Left colon (tissue), 2 donors: ENCODE measurements at regions not wholly inside any gene's neighbourhood (a gene's known extent, or its start where the extent isn't known, plus 50 kb on each side); places are given as distances from the start of the nearest gene placed in this dataset.
A peak's percentile ranks its signal among the peaks of the same experiment; 100 is the strongest.
"Not testable (repeated sequence)": the region's sequence is repeated elsewhere in the genome, so short reads cannot be mapped to it uniquely, and the experiment has no call there.

Source experiments
- ATAC-seq: fragments of 200-7000 bp; cut with Tn5 transposase; one replicate; pipeline ENCODE4 v1.9.1; 2020; ENCODE audit warnings: mild to moderate bottlenecking, moderate library complexity
- DNase-seq, 2 donors: peaks; one replicate each; pipeline ENCODE4 v3.0.0-alpha.2; 2020
- intact Hi-C, 2 donors: fragments of 100-400 bp; cut with DNase I in 1 of 2; cut with micrococcal nuclease in 1 of 2; formaldehyde crosslinking; loops; one replicate each; pipeline versions ENCODE4 v1.11.2 to v1.14.0; 2022; cut with DNase I, micrococcal nuclease
- donor health status: DM: no; HTN: no; CAD: no.
- donor health status: DM: yes; HTN: yes; CAD: no.

DNA sequence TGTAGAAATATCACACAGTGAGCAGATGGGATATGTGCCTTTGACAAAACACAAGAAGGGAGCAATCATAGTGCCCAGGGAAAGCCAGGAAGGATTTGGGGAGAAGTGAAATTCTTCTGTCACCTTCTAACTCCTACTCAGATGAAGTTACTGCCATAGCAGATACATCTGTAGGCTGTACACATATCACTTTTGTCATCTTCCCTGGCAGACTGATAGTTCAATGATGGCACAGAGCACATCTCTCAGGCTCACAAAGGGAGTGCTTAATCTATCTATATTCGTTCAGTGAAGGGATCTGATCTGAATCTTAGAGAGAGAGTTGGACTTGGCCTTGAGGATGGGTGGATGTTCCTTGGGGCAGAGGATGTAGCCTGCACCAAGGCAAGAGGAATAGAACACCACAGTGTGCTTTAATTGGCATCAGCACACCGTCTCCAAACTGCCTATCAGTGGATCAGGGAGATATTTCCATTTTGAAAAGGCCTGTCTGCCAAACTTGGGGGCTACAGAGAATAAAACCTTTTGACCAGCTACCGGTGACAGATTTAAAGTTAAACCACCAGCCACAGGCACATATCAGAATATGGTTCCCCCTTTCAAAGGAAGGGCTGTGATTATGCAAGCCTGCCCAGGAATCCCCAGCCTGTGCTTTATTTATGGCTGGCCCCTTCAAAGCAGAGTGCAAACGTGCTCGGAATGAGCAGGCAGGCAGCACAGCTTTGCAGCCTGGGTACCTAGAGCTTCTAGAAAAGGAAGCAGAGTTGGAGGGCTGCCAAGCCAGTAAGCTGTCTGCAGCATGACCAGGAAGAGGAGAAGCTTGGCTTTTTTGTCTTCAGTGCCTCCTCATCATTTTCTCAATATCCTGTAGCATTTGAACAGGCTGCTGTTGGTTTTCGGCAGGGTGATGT lies 165.5 kb upstream of the DYRK2 start:
- intact Hi-C loops, result no loop called here
- peak; percentile 52 for ATAC-seq

DNA sequence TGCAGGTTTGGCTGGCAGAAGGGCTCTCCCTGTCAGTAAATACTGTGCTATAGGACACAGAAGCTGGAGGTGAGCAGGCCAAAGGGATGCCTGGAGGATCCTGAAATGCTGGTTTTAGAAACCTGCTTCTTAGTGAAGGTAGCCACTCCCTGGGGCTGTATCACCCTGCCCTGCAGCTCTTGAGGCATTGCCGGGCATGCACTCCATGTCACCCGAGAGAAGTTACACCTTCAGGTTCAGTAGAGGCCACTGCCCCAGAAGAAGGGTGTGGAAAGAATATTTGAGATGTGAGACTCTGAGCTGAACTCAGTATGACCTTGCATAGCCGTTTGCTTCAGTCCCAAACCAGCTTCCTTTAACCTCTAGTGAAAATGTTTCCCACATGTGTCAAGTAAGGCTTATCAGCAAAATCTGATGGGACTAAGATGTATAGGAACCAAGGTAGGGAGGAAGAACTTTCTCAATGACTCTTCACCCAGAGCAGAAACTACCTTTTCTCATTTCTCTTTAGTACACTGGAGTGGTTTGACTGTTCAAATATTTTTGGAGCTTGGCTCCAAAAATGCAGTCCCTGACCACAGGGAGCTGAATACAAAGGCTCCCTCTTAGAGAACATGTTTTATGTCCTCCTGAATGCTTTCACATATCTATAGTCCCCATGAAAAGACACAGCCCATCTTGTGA lies 164.5 kb upstream of the DYRK2 start:
- intact Hi-C loops, result no loop called here
- ATAC-seq, result peak; percentile 46
- no peak for DNase-seq

More for the DNA sequence above, 165.5 kb upstream of the DYRK2 start:
- DNase-seq, result peak; percentile 66 to 87

DNA sequence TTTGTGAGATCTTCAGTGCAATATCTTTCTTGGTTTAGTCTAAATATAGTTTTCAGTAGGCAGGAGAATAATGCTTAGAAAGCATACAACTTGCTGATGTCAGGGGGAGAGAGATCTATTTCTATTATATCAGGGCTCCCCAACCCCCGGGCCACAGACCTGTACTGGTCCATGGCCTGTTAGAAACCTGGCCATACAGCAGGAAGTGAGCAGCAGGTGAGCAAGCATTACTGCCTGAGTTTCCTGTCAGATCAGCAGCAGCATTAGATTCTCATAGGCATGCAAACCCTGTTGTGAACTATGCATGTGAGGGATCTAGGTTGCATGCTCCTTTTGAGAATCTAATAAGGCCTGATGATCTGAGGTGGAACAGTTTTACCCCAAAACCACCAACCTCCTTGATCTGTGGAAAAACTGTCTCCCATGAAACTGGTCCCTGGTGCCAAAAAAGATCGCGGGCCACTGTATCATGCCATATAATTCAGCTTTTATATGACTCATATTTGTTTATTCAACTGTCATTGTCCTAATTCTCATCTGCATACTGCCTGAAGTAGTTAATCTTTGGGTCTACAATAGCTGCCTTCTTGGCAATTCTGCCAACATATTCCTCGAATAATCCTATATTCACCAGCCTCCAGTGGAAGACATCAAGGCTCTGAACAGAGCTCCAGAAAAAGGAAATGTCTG lies 163.6 kb upstream of the DYRK2 start:
- ATAC-seq (no peak), DNase-seq (no peak)
- intact Hi-C loops, result no loop called here

GRCh38 chr12:67486671-67487070 lies 161.9 kb upstream of the DYRK2 start:
- intact Hi-C loops, result no loop called here
- ATAC-seq (no peak), DNase-seq (no peak)

DNA sequence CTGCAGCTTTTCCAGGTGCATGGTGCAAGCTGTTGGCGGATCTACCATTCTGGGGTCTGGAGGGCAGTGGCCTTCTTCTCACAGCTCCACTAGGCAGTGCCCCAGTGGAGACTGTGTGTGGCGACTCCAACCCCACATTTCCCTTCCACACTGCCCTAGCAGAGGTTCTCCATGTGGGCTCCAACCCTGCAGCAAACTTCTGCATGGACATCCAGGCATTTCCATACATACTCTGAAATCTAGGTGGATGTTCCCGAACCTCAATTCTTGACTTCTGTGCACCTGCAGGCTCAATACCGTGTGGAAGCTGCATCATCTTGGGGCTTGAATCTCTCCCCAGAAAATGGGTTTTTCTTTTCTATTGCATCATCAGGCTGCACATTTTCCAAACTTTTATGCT lies 160.2 kb upstream of the DYRK2 start:
- intact Hi-C loops, ATAC-seq, DNase-seq: not testable (repeated sequence)

GRCh38 chr12:67489007-67489406 lies 159.5 kb upstream of the DYRK2 start:
- intact Hi-C loops, result no loop called here
- DNase-seq (no peak), ATAC-seq (peak; percentile 34)

DNA sequence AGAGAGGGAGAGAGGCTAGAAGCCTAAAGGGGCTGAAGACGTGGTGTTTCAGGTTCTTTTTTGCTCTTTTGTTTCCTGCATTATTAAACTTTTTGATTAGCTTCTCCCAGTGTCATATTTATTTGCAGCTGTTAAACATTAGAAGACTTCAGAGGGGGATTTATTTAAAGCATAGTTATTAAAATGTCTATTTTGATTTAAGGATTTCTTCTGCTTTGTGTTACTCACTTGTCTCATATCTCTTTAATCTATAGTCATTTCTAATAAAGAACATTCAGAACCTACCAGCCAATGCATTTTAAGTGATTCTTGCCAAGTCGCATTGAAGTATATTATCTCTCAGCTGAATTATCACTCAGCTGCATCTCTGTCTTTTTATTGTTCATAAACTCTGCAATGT lies 152.0 kb upstream of the DYRK2 start:
- intact Hi-C loops, result no loop called here
- ATAC-seq, result no peak

GRCh38 chr12:67498991-67499390 lies 149.6 kb upstream of the DYRK2 start:
- DNase-seq (no peak), ATAC-seq (no peak)
- intact Hi-C loops, result no loop called here

More for the DNA sequence above, 152.0 kb upstream of the DYRK2 start:
- DNase-seq, result no peak

DNA sequence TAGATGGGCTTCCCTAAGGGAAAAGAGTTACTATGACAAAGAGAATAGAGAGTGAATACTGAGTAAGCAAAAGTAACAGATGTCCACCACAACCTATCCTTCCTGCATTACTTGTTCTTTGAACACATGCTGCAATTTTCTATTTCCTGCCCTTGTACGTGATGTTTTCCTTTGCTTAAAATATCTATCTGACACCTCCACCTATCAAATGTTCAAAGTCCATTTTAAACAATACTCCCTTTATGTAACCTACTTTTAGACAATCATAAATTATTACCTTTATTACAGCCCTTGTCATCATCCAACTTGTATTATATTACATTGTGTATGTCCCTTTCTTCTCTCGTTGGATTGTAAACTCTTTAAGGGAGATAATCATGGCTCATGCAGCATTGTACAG lies 147.2 kb upstream of the DYRK2 start:
- DNase-seq (no peak), ATAC-seq (peak; percentile 93)
- intact Hi-C loops, result no loop called here

DNA sequence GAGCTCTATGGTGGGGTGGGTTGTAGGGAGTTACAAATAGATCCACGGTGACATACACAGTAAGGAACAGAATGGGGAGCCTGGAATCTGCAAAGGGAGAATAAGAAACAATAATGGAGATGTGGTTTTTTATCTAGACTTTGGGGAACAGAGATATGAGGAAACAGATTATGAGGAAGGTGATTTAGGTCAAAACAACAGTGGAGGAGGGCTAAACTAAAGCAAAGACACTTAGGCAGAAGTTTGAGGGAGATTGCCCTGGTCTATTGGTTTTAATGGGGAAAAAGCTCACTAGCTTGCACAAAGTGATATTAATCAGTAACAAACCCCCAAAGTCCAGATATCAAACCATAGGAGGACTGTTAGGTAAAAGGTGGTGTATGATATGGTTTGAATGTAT lies 144.5 kb upstream of the DYRK2 start:
- intact Hi-C loops, result no loop called here
- no peak for ATAC-seq
- DNase-seq, result no peak

DNA sequence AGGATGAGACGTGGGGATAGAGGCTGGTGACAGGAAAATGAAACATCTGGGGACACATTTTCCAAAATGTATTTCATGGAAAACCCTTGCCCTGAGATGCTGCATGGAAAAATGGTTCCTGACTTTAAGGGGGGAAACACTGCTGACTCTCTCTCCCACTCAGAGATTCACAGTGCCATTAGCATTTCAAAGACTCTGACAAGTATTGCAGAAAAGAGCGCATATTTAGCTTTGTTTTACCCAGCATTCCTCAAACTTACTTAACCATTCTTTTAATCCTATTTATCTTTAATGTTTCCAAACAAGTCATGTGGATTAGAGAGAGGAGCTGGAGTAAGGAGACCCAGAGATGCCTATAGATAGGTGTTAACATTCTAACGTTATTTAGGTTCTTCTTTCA lies 141.8 kb upstream of the DYRK2 start:
- intact Hi-C loops, result no loop called here
- ATAC-seq, result no peak

DNA sequence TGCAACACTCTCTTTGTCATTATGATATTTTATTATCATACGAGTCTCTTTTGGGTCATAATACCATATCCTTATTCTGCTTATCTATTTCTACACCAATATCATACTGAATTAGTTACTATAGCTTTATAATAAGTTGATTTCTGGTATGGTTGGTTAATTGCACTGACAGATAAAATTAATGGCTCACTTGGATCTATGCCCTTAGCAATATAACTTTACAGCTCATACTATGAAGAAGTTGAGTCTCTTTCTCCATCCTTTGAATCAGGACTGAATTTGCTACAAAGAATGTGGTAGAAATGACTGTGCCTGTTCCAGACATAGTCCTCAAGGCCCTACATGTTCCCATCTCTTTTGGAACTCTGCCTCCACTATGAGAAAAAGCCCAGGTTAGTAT lies 139.7 kb upstream of the DYRK2 start:
- intact Hi-C loops, result no loop called here
- ATAC-seq, result peak; percentile 52
- no peak for DNase-seq

More for the DNA sequence above, 141.8 kb upstream of the DYRK2 start:
- DNase-seq, result no peak

GRCh38 chr12:67509666-67510386 lies 138.7 kb upstream of the DYRK2 start:
- intact Hi-C loops, result no loop called here
- DNase-seq, result no peak
- ATAC-seq, result no peak

GRCh38 chr12:67512061-67512460 lies 136.5 kb upstream of the DYRK2 start:
- DNase-seq (no peak), ATAC-seq (no peak)
- intact Hi-C loops, result no loop called here

GRCh38 chr12:67514502-67514901 lies 134.0 kb upstream of the DYRK2 start:
- ATAC-seq (no peak), DNase-seq (no peak)
- intact Hi-C loops, result no loop called here

DNA sequence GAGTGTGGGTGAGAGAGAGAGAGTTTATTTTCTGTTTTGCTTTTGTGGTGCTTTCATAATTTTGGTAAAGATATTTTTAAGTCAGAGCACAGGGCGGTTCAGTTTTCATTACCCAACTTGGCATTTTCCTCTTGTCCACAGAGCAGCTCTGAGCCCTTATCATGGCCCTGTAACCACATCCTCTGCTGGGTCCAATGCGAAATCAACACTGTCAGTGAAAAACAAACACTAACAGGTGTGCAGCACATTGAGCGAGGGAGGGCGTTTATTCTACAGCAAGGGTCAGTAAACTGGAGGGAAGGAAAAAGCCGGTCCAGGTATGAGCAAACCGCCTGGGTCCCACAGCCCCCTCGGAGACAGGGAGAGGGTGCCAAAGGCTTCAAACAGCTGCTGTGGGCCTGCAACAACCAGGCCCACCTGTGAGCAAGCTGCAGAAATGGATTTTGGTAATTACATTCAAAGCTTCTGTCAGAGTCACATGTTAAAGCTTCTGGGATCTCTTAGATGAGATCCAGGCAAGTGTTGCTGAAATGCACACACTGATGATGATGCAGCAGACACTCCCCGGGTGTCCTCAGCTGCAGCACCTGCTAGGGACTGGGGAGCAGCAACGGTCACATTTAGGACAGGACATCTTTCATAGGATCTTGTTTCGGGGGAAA lies 132.7 kb upstream of the DYRK2 start:
- DNase-seq, result peak; percentile 41 to 42
- ATAC-seq, result peak; percentile 89
- intact Hi-C loops, result no loop called here

DNA sequence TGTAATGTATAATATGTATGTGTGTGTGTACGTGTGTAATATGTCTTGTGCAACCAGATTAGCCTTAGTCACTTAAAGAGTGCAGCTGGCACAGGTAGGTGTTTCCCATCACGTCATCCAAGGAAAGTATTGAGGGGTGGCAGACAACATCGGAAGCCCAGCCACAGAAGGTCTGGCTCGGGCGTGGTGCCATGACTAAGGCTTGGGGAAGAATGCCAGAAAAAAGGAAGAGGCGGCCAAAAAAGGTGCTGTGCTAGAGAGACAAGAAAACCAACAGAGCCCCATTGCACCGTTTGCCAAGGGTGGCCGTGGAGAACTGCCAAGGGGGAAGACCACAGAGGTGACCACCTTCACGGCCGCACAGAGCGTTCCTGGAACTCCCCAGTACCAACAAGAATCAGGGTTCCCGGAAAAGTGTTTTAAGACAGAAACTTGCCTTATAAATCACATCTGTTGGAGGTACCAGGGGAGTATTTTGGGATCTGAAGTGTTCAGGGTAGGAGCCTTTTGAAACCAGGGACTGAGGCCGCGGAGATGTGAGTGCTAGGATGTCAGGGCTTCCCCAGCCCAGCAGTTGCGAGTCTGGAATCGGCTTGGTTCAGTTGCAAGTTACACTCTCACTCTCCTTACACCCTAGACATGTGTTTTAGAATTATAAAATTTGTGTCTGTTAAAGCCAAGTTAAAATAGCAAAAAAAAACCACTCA lies 131.2 kb upstream of the DYRK2 start:
- intact Hi-C loops, result no loop called here
- DNase-seq, result peak; percentile 23 to 29
- peak; percentile 62 for ATAC-seq
